IMR-90 (cell line): ENCODE measurements at regions not wholly inside any gene's neighbourhood (a gene's known extent, or its start where the extent isn't known, plus 50 kb on each side); places are given as distances from the start of the nearest gene placed in this dataset.

Experiments
- ATAC-seq: fragments of 200-7000 bp; cut with Tn5 transposase; 2 replicates; pipeline ENCODE4 v1.9.1; 2020; ENCODE audit warnings: low read depth, mild to moderate bottlenecking, moderate library complexity
- BruUV-seq: library from RNA; stranded (reverse); fragments of 400-500 nt; replicated peaks from 2 replicates; lab custom pipeline; 2021; lab: Mats Ljungman, UMichigan
- CTCF ChIA-PET: fragments of 300-600 bp; formaldehyde crosslinking; extraction: SDS; loops from one replicate; lab custom pipeline; 2021; ENCODE audit warnings: antibody characterized with exemption; lab: Yijun Ruan, JAX
- POLR2A ChIA-PET: fragments of 300-600 bp; sonication (Branson Sonifier 250); formaldehyde crosslinking; loops from one replicate; lab custom pipeline; 2022; ENCODE audit warnings: antibody characterized with exemption; ENCODE audit not compliant: unreplicated experiment; lab: Charles Lee
- DNase-seq: peaks from one replicate; pipeline ENCODE4 v3.0.0; 2013
- H2AFZ ChIP-seq: replicated peaks from 2 replicates; pipeline ENCODE3; 2013; ENCODE audit warnings: low read length, mild to moderate bottlenecking; ENCODE audit not compliant: poor library complexity
- H2AK5ac ChIP-seq: 2 replicates; pipeline ENCODE4 v1.6.1; 2013; ENCODE audit warnings: low read depth, low read length, inconsistent platforms
- H2AK9ac ChIP-seq: replicated peaks from 2 replicates; pipeline ENCODE3; 2013; ENCODE audit warnings: mild to moderate bottlenecking, low read depth, low read length, moderate library complexity; ENCODE audit not compliant: poor library complexity
- H2BK120ac ChIP-seq: 2 replicates; pipeline ENCODE4 v1.6.1; 2013; ENCODE audit warnings: low read depth, low read length, inconsistent platforms
- H2BK15ac ChIP-seq: 3 replicates; pipeline ENCODE4 v1.6.1; 2013; ENCODE audit warnings: low read depth, low read length, inconsistent platforms
- H2BK20ac ChIP-seq: 2 replicates; pipeline ENCODE4 v1.6.1; 2013; ENCODE audit warnings: low read depth, mild to moderate bottlenecking, inconsistent platforms, low read length, moderate library complexity
- H2BK5ac ChIP-seq: 2 replicates; pipeline ENCODE4 v1.6.1; 2013; ENCODE audit warnings: mild to moderate bottlenecking, low read depth, low read length, inconsistent platforms; ENCODE audit not compliant: poor library complexity, severe bottlenecking
- H3K14ac ChIP-seq: replicated peaks from 2 replicates; pipeline ENCODE4 v1.6.1; 2013; ENCODE audit warnings: low read depth, low read length, inconsistent platforms
- H3K18ac ChIP-seq: 2 replicates; pipeline ENCODE4 v1.6.1; 2013; ENCODE audit warnings: low read depth, low read length, control low read depth
- H3K23ac ChIP-seq: 2 replicates; pipeline ENCODE4 v1.6.1; 2013; ENCODE audit warnings: low read depth, low read length, inconsistent platforms
- H3K27ac ChIP-seq: 2 replicates; pipeline ENCODE4 v1.5.1; 2013; ENCODE audit warnings: mild to moderate bottlenecking, control low read depth, low read length; ENCODE audit not compliant: insufficient read depth
- H3K27me3 ChIP-seq: 2 replicates; pipeline ENCODE4 v1.6.1; 2013; ENCODE audit warnings: low read length; ENCODE audit not compliant: control insufficient read depth, insufficient read depth
- H3K36me3 ChIP-seq: 2 replicates; pipeline ENCODE4 v1.6.1; 2013; ENCODE audit warnings: low read length, mixed read lengths; ENCODE audit not compliant: control insufficient read depth, insufficient read depth
- H3K4ac ChIP-seq: 2 replicates; pipeline ENCODE4 v1.6.1; 2013; ENCODE audit warnings: low read depth, low read length, inconsistent platforms
- H3K4me1 ChIP-seq: 2 replicates; pipeline ENCODE4 v1.6.1; 2013; ENCODE audit warnings: low read length, mixed read lengths; ENCODE audit not compliant: control insufficient read depth, insufficient read depth
- H3K4me2 ChIP-seq: 2 replicates; pipeline ENCODE4 v1.6.1; 2013; ENCODE audit warnings: low read depth, mild to moderate bottlenecking, control low read depth, low read length, moderate library complexity
- H3K4me3 ChIP-seq: 2 replicates; pipeline ENCODE4 v1.5.1; 2013; ENCODE audit warnings: low read depth, mild to moderate bottlenecking, control low read depth, low read length, moderate library complexity; ENCODE audit not compliant: insufficient read depth
- H3K56ac ChIP-seq: 2 replicates; pipeline ENCODE4 v1.6.1; 2013; ENCODE audit warnings: low read length, inconsistent platforms; ENCODE audit not compliant: insufficient read depth; ENCODE audit errors: extremely low read depth
- H3K79me1 ChIP-seq, 2 experiments: 2 replicates each; pipeline ENCODE4 v1.6.1; 2013; ENCODE audit warnings: low read length in 2 of 2, inconsistent platforms in 1 of 2, low read depth in 1 of 2
- H3K9ac ChIP-seq: 2 replicates; pipeline ENCODE4 v1.6.1; 2013; ENCODE audit warnings: low read depth, low read length, control low read depth
- H3K9me1 ChIP-seq: 2 replicates; pipeline ENCODE4 v1.6.1; 2013; ENCODE audit warnings: low read length, inconsistent platforms; ENCODE audit not compliant: insufficient read depth
- H3K9me3 ChIP-seq: 2 replicates; pipeline ENCODE4 v1.6.1; 2013; ENCODE audit warnings: low read length; ENCODE audit not compliant: control insufficient read depth, insufficient read depth
- H4K20me1 ChIP-seq: 2 replicates; pipeline ENCODE4 v1.6.1; 2013; ENCODE audit warnings: low read length, inconsistent platforms; ENCODE audit not compliant: insufficient read depth
- H4K5ac ChIP-seq: 2 replicates; pipeline ENCODE4 v1.6.1; 2013; ENCODE audit warnings: mild to moderate bottlenecking, low read depth, low read length, control low read depth
- H4K8ac ChIP-seq, 2 experiments: 2 replicates each; pipeline ENCODE4 v1.6.1; 2013; ENCODE audit warnings: low read depth in 2 of 2, low read length in 2 of 2, control low read depth in 1 of 2, inconsistent platforms in 1 of 2
- H4K91ac ChIP-seq: 2 replicates; pipeline ENCODE4 v1.6.1; 2013; ENCODE audit warnings: low read depth, low read length, inconsistent platforms; ENCODE audit not compliant: insufficient read depth
- BHLHE40 ChIP-seq: fragments of 150-350 bp; IDR thresholded peaks from 2 replicates; pipeline ENCODE4 v1.6.1; 2016; ENCODE audit warnings: mild to moderate bottlenecking, low read depth, low read length
- CEBPB ChIP-seq: IDR thresholded peaks from 2 replicates; pipeline ENCODE4 v1.6.1; 2012; ENCODE audit warnings: low read depth, low read length, improper control_type of control experiment
- CHD1 ChIP-seq: IDR thresholded peaks from 2 replicates; pipeline ENCODE4 v1.6.1; 2012; ENCODE audit warnings: low read depth, low read length, improper control_type of control experiment
- FOS ChIP-seq: fragments of 150-350 bp; IDR thresholded peaks from 2 replicates; pipeline ENCODE4 v1.6.1; 2016; ENCODE audit warnings: low read depth, low read length
- MAFK ChIP-seq: IDR thresholded peaks from 2 replicates; pipeline ENCODE4 v1.6.1; 2012; ENCODE audit warnings: low read depth, low read length, improper control_type of control experiment
- MAZ ChIP-seq: IDR thresholded peaks from 2 replicates; pipeline ENCODE4 v1.6.1; 2012; ENCODE audit warnings: low read depth, mild to moderate bottlenecking, low read length, improper control_type of control experiment, moderate library complexity, borderline replicate concordance
- MXI1 ChIP-seq: IDR thresholded peaks from 2 replicates; pipeline ENCODE4 v1.6.1; 2012; ENCODE audit warnings: low read depth, mild to moderate bottlenecking, low read length, moderate library complexity, borderline replicate concordance
- NFE2L2 ChIP-seq: fragments of 150-350 bp; IDR thresholded peaks from 2 replicates; pipeline ENCODE4 v1.6.1; 2016; ENCODE audit warnings: low read depth, mild to moderate bottlenecking, low read length
- POLR2A ChIP-seq: IDR thresholded peaks from 2 replicates; pipeline ENCODE4 v1.6.1; 2012; ENCODE audit warnings: mild to moderate bottlenecking, low read depth, low read length
- RAD21 ChIP-seq: IDR thresholded peaks from 2 replicates; pipeline ENCODE4 v1.6.1; 2012; ENCODE audit warnings: low read length, improper control_type of control experiment
- RCOR1 ChIP-seq: IDR thresholded peaks from 2 replicates; pipeline ENCODE4 v1.6.1; 2012; ENCODE audit warnings: mild to moderate bottlenecking, low read length, improper control_type of control experiment; ENCODE audit not compliant: insufficient replicate concordance
- RFX5 ChIP-seq: IDR thresholded peaks from 2 replicates; pipeline ENCODE4 v1.8.0; 2012; ENCODE audit warnings: low read depth, mild to moderate bottlenecking, low read length, moderate library complexity
- SMC3 ChIP-seq: fragments of 150-350 bp; IDR thresholded peaks from 2 replicates; pipeline ENCODE4 v1.6.1; 2016; ENCODE audit warnings: low read depth, mild to moderate bottlenecking, antibody characterized with exemption, low read length, moderate library complexity
- dilution Hi-C: fragments of 300-500 bp; cut with HindIII; formaldehyde crosslinking; loops from one replicate; pipeline ENCODE4 v1.14.3; 2018; ENCODE audit warnings: low sequenced_read_pairs; ENCODE audit not compliant: unreplicated experiment
- in situ Hi-C: fragments of 300-500 bp; cut with MboI; formaldehyde crosslinking; loops from 3 replicates; pipeline ENCODE4 v1.14.3; 2019; ENCODE audit warnings: low sequenced_read_pairs, inconsistent platforms, mixed read lengths
- intact Hi-C: fragments of 100-400 bp; cut with micrococcal nuclease; formaldehyde crosslinking; loops from 2 replicates; pipeline ENCODE4 v1.10.0; 2022
- TF ChIP-seq, protein P1 (sequence below): conservative IDR thresholded peaks from 2 replicates; pipeline ENCODE4 v1.5.1; 2012; ENCODE audit warnings: mild to moderate bottlenecking, low read depth, low read length, improper control_type of control experiment
- TF ChIP-seq, protein P2 (sequence below): fragments of 150-350 bp; IDR thresholded peaks from 2 replicates; pipeline ENCODE4 v1.6.1; 2017; ENCODE audit warnings: mild to moderate bottlenecking, antibody characterized with exemption, low read length, low read depth
- TF ChIP-seq, protein P3 (sequence below): fragments of 150-350 bp; IDR thresholded peaks from 2 replicates; pipeline ENCODE4 v1.6.1; 2016; ENCODE audit warnings: low read depth, mild to moderate bottlenecking, low read length, moderate library complexity, borderline replicate concordance

DNA sequence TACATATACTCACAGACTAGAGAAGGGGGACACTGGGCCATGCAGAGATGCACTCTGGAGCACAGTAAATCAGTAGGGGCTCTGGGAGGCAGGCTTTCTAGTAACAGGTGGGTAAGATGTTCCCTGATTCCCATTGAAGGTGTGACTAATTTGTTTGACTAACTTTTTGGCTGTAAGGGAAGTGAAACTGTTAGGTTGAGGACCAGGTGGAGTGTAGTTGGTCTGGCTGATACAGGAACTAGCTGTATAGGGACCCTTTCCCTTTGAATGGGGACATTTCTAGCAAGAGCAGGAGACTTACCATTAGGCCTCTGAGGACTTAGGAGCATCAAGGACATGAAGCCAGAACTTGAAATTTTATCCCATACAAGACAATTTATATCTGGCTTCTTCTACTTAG, 989.6 kb upstream of the COX7C start:
- no peak overlapping the region for H4K8ac ChIP-seq
- no peak overlapping the region for H3K4ac ChIP-seq
- no peak overlapping the region for H2BK5ac ChIP-seq
- no peak overlapping the region for H3K56ac ChIP-seq
- no peak overlapping the region for H2AK5ac ChIP-seq
- no peak overlapping the region for H2AK9ac ChIP-seq
- H3K27me3 ChIP-seq: no peaks in the 10 kb centered on the region
- in situ Hi-C loops: no loop called here
- ChIA-PET CTCF (no interaction called here), POLR2A (no interaction called here)
- H3K23ac ChIP-seq: no peak overlapping the region
- no peaks in the 10 kb centered on the region for H3K79me1 ChIP-seq
- H3K14ac ChIP-seq: no peak overlapping the region
- no peak for ATAC-seq
- no peak overlapping the region for H4K91ac ChIP-seq
- intact Hi-C loops: no loop called here
- no peak overlapping the region for H3K18ac ChIP-seq
- H3K27ac ChIP-seq: no peak overlapping the region
- H4K20me1 ChIP-seq: no peaks in the 10 kb centered on the region
- H3K9me3 ChIP-seq: peaks cover 7% of the 10 kb centered on the region; the same call in 1 of the 2 replicates
- H4K5ac ChIP-seq: no peak overlapping the region
- H3K9ac ChIP-seq: no peak overlapping the region
- no peak for TF ChIP-seq RCOR1
- TF ChIP-seq, protein P1, sequence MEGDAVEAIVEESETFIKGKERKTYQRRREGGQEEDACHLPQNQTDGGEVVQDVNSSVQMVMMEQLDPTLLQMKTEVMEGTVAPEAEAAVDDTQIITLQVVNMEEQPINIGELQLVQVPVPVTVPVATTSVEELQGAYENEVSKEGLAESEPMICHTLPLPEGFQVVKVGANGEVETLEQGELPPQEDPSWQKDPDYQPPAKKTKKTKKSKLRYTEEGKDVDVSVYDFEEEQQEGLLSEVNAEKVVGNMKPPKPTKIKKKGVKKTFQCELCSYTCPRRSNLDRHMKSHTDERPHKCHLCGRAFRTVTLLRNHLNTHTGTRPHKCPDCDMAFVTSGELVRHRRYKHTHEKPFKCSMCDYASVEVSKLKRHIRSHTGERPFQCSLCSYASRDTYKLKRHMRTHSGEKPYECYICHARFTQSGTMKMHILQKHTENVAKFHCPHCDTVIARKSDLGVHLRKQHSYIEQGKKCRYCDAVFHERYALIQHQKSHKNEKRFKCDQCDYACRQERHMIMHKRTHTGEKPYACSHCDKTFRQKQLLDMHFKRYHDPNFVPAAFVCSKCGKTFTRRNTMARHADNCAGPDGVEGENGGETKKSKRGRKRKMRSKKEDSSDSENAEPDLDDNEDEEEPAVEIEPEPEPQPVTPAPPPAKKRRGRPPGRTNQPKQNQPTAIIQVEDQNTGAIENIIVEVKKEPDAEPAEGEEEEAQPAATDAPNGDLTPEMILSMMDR: no peak
- TF ChIP-seq, protein P2, sequence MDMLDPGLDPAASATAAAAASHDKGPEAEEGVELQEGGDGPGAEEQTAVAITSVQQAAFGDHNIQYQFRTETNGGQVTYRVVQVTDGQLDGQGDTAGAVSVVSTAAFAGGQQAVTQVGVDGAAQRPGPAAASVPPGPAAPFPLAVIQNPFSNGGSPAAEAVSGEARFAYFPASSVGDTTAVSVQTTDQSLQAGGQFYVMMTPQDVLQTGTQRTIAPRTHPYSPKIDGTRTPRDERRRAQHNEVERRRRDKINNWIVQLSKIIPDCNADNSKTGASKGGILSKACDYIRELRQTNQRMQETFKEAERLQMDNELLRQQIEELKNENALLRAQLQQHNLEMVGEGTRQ: no peak
- no peak for TF ChIP-seq MXI1
- no peak for TF ChIP-seq CEBPB
- TF ChIP-seq BHLHE40: no peak
- no peak for TF ChIP-seq CHD1
- TF ChIP-seq MAFK: no peak
- TF ChIP-seq, protein P3, sequence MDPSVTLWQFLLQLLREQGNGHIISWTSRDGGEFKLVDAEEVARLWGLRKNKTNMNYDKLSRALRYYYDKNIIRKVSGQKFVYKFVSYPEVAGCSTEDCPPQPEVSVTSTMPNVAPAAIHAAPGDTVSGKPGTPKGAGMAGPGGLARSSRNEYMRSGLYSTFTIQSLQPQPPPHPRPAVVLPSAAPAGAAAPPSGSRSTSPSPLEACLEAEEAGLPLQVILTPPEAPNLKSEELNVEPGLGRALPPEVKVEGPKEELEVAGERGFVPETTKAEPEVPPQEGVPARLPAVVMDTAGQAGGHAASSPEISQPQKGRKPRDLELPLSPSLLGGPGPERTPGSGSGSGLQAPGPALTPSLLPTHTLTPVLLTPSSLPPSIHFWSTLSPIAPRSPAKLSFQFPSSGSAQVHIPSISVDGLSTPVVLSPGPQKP: no peak
- no peak for TF ChIP-seq POLR2A
- TF ChIP-seq NFE2L2: no peak
- TF ChIP-seq FOS: no peak
- no peak for TF ChIP-seq MAZ
- TF ChIP-seq RAD21: no peak
- no peak for TF ChIP-seq RFX5
- no peak for TF ChIP-seq SMC3
- no peaks in the 10 kb centered on the region for H3K9me1 ChIP-seq
- H2BK20ac ChIP-seq: no peak overlapping the region
- BruUV-seq: no TSS peak
- dilution Hi-C loops: no loop called here
- no peak overlapping the region for H3K4me2 ChIP-seq
- no peak overlapping the region for H2BK15ac ChIP-seq
- H2BK120ac ChIP-seq: no peak overlapping the region
- H3K4me1 ChIP-seq: no peaks in the 10 kb centered on the region
- DNase-seq: no peak
- H2AFZ ChIP-seq: no peak overlapping the region
- no peaks in the 10 kb centered on the region for H3K36me3 ChIP-seq
- H3K4me3 ChIP-seq: no peak overlapping the region
